ENCODE measurements at regions not wholly inside any gene's neighbourhood (a gene's known extent, or its start where the extent isn't known, plus 50 kb on each side); places are given as distances from the start of the nearest gene placed in this dataset.
A peak's percentile ranks its signal among the peaks of the same experiment; 100 is the strongest.

GRCh38 chr2:173448938-173449471 is 94.3 kb downstream of the CDCA7 start:
- no peak for DNase-seq (ENCODE audit: low read depth, low spot score)
- POLR2A ChIA-PET = interaction anchor here (0.6 kb wide), 1 partner anchor 661 kb away, joined by 3 read pairs; no protein-coding TSS in a partner anchor

DNA sequence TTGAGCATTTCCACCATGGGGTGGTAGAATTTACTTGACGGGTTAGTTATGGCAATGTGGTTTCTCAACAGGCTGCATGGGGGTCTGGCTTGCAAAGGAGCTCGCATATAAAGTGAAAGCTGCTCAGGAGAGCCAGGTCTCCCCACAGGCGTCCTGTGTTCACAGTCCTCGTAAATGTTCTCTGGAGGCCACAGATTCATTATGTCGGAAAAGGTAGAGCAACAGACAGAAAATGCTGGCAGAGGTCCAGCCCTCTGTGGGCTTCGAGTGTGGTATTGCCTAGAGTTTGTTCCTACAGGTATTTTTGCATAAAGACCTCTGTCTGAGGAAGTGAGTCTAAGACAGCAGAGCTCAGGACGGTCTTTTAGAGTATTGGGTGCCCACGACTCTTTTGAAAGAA is 96.4 kb downstream of the CDCA7 start:
- H3K4me3 ChIP-seq (ENCODE audit: low read depth, low read length) = no peak overlapping the region
- POLR2A ChIA-PET = no interaction called here
- TF ChIP-seq, protein P1, sequence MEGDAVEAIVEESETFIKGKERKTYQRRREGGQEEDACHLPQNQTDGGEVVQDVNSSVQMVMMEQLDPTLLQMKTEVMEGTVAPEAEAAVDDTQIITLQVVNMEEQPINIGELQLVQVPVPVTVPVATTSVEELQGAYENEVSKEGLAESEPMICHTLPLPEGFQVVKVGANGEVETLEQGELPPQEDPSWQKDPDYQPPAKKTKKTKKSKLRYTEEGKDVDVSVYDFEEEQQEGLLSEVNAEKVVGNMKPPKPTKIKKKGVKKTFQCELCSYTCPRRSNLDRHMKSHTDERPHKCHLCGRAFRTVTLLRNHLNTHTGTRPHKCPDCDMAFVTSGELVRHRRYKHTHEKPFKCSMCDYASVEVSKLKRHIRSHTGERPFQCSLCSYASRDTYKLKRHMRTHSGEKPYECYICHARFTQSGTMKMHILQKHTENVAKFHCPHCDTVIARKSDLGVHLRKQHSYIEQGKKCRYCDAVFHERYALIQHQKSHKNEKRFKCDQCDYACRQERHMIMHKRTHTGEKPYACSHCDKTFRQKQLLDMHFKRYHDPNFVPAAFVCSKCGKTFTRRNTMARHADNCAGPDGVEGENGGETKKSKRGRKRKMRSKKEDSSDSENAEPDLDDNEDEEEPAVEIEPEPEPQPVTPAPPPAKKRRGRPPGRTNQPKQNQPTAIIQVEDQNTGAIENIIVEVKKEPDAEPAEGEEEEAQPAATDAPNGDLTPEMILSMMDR (IDR thresholded peaks at IDR 0.05; ENCODE audit: insufficient read depth, low read length, missing control alignments) = no peak
- no peak for DNase-seq (ENCODE audit: low read depth, low spot score)
- CTCF ChIA-PET = interaction anchor here (0.8 to 8.6 kb wide), 2 partner anchors 48 to 890 kb away, joined by 3 to 123 read pairs; no protein-coding TSS in a partner anchor

More at GRCh38 chr2:173448938-173449471, 94.3 kb downstream of the CDCA7 start:
- CTCF ChIA-PET = interaction anchor here (0.6 to 8.6 kb wide), 21 partner anchors 10 to 901 kb away, joined by 3 to 123 read pairs (median 5); no protein-coding TSS in a partner anchor
- H3K4me3 ChIP-seq (ENCODE audit: low read depth, low read length) = peak overlapping the region; percentile 41
- TF ChIP-seq, protein P1 (IDR thresholded peaks at IDR 0.05; ENCODE audit: insufficient read depth, low read length, missing control alignments) = peak; percentile 83

- no peak overlapping the region for H3K4me3 ChIP-seq (ENCODE audit: low read depth, low read length)
- TF ChIP-seq, protein P1 (IDR thresholded peaks at IDR 0.05; ENCODE audit: insufficient read depth, low read length, missing control alignments) = no peak
- POLR2A ChIA-PET = no interaction called here
- CTCF ChIA-PET = interaction anchor here (0.6 to 8.6 kb wide), 3 partner anchors 49 to 889 kb away, joined by 3 to 123 read pairs (median 3); no protein-coding TSS in a partner anchor
- DNase-seq (ENCODE audit: low read depth, low spot score) = no peak
Observed at GRCh38 chr2:173451941-173452340, 97.3 kb downstream of the CDCA7 start.

GRCh38 chr2:173452416-173452815 is 97.7 kb downstream of the CDCA7 start:
- POLR2A ChIA-PET = no interaction called here
- H3K4me3 ChIP-seq (ENCODE audit: low read depth, low read length) = no peak overlapping the region
- CTCF ChIA-PET = interaction anchor here (0.6 to 8.6 kb wide), 3 partner anchors 14 to 238 kb away, joined by 3 to 123 read pairs (median 3); no protein-coding TSS in a partner anchor
- no peak for DNase-seq (ENCODE audit: low read depth, low spot score)
- TF ChIP-seq, protein P1 (IDR thresholded peaks at IDR 0.05; ENCODE audit: insufficient read depth, low read length, missing control alignments) = no peak

DNA sequence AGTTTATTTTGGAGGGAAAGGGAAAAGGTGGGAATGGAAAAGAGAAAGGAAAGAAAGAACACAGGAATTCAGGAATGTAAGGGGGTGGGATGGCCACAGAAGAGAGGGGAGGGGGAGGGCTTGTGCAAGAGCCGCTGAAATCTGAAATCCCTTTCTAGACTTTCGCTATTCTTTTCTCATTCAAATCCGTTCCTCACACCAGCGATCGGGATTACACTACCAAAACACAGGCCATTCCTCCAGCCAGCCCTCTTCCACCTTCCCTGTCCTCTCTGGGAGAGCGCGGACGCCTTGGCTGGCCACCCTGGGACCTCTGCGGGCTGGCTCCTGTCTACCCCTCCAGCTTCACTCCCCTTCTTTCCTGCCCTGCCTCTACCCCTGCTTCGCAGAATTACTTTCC is 102.3 kb downstream of the CDCA7 start:
- no peak for DNase-seq (ENCODE audit: low read depth, low spot score)
- POLR2A ChIA-PET = no interaction called here
- CTCF ChIA-PET = no interaction called here
- H3K4me3 ChIP-seq (ENCODE audit: low read depth, low read length) = no peak overlapping the region
- TF ChIP-seq, protein P1 (IDR thresholded peaks at IDR 0.05; ENCODE audit: insufficient read depth, low read length, missing control alignments) = no peak

DNA sequence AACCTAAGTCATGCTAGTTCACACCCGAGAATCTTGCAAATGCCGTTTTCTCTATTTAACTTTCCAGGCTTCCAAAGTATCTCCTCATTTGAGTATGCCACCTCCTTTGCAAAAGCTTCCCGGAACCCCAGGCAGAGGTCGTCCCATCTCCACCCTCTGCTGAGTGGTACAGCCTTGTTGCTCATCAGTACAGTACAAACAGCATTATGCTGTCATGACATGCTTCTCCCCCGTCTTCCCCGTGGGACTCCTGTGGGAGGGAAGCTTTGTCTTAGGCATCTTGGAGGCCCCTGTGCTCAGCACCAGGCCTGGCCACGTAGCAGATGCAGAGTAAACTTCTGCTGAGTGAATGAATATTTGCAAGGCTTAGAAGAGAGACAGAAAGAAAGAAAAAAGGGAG is 102.7 kb downstream of the CDCA7 start:
- no peak for DNase-seq (ENCODE audit: low read depth, low spot score)
- no peak overlapping the region for H3K4me3 ChIP-seq (ENCODE audit: low read depth, low read length)
- ChIA-PET POLR2A (no interaction called here), CTCF (no interaction called here)
- TF ChIP-seq, protein P1 (IDR thresholded peaks at IDR 0.05; ENCODE audit: insufficient read depth, low read length, missing control alignments) = no peak

Data from AG04449 (cell line).